Mucosa of rectum (tissue), 2 donors: ENCODE measurements at regions not wholly inside any gene's neighbourhood (a gene's known extent, or its start where the extent isn't known, plus 50 kb on each side); places are given as distances from the start of the nearest gene placed in this dataset.

ENCODE experiments used
- H3K27ac ChIP-seq, 2 donors: one replicate each; pipeline ENCODE4 v1.7.0; 2013; ENCODE audit warnings: inconsistent platforms in 2 of 2, low read depth in 2 of 2, low read length in 2 of 2
- H3K27me3 ChIP-seq, 2 donors: one replicate each; pipeline ENCODE4 v1.7.0; 2013; ENCODE audit warnings: low read length in 2 of 2; ENCODE audit not compliant: control insufficient read depth in 2 of 2, insufficient read depth in 2 of 2
- H3K36me3 ChIP-seq, 2 donors: one replicate each; pipeline ENCODE4 v1.7.0; 2013; ENCODE audit warnings: low read length in 2 of 2; ENCODE audit not compliant: control insufficient read depth in 2 of 2, insufficient read depth in 2 of 2
- H3K4me1 ChIP-seq, 2 donors: one replicate each; pipeline ENCODE4 v1.7.0; 2013; ENCODE audit warnings: low read length in 2 of 2, mild to moderate bottlenecking in 1 of 2; ENCODE audit not compliant: control insufficient read depth in 2 of 2, insufficient read depth in 2 of 2
- H3K4me3 ChIP-seq, 2 donors: one replicate each; pipeline ENCODE4 v1.7.0; 2013; ENCODE audit warnings: low read length in 2 of 2
- H3K9ac ChIP-seq, 2 donors: one replicate each; pipeline ENCODE4 v1.7.0; 2013; ENCODE audit warnings: low read length in 2 of 2, low read depth in 1 of 2, mild to moderate bottlenecking in 1 of 2
- H3K9me3 ChIP-seq, 2 donors: one replicate each; pipeline ENCODE4 v1.7.0; 2013; ENCODE audit warnings: low read length in 2 of 2; ENCODE audit not compliant: control insufficient read depth in 2 of 2
- donor health status: healthy.
- donor health status: Normal muscosa, but diverticular disease.

DNA sequence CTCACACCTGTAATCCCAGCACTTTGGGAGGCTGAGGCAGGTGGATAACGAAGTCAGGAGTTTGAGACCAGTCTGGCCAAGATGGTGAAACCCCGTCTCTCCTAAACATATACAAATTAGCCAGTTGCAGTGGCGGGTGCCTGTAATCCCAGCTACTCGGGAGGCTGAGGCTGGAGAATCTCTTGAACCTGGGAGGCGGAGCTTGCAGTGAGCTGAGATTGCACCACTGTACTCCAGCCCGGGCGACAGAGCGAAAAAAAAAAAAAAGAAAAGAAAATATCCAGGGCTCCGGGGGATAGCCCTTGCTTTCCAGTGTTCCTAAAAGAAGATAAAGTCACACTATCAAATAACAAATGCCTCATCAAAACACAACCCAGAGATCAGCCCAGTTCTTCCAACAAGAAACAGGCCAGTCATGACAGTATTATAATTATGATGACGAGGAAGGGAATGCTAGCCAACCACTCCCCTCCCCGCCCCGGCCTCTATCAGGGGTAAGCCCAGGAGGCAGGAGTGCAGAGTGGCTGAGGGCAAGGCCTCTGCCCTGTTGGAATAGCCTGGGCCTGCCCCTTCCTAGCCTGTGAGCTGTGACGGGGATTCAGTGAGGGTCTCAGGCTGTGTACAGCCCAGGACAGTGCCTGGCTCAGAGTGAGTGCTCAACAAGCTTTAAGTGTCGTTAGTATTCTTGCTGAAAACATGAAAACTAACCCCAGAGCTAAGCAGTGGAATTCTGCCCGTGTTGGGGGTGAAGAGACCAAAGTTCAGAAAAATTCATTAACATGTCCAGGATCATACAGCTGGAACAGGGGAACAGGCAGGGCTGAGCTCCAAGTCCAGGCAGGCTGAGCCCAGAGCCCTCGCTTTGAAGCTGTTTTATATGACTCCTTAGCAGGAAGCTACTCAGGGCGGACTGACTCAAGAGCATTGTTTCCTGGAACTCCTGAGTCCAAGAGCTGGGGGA lies 54.3 kb downstream of the FAM241B start:
- peak overlapping the region; percentile 95 to 97 for H3K27ac ChIP-seq
- no peaks in the 10 kb centered on the region for H3K36me3 ChIP-seq
- peaks cover 0 to 2% of the 10 kb centered on the region in 2 donors for H3K27me3 ChIP-seq
- H3K4me1 ChIP-seq: peaks cover 14 to 32% of the 10 kb centered on the region in 2 donors
- no peaks in the 10 kb centered on the region for H3K9me3 ChIP-seq
- peak overlapping the region; percentile 51 to 55 for H3K4me3 ChIP-seq
- peak overlapping the region; percentile 62 to 69 for H3K9ac ChIP-seq

DNA sequence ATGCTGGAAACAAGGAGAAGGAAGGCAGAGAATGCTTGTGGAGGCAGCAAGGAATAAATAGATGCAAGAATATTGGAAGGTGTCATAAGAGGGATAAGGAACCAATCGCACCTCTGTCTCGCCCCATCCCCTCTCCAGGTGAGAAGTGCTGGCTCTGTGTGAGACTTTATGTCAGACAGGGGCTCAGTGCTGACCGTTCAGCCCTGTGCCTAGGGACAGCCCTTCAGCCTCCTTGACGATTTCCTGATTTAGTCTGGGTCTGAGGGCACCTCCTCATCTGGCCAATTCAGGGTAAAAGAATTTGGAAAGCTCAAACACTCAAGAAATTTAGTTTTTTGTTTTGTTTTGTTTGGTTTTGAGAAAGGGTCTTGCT lies 54.9 kb downstream of the FAM241B start:
- Histone ChIP-seq H3K9me3 (no peaks in the 10 kb centered on the region), H3K36me3 (no peaks in the 10 kb centered on the region), H3K4me1 (peaks cover 14 to 32% of the 10 kb centered on the region in 2 donors), H3K4me3 (peak overlapping the region; percentile 51 to 55), H3K9ac (peak overlapping the region; percentile 62 to 69), H3K27me3 (no peaks in the 10 kb centered on the region), H3K27ac (peak overlapping the region; percentile 95 to 97)

DNA sequence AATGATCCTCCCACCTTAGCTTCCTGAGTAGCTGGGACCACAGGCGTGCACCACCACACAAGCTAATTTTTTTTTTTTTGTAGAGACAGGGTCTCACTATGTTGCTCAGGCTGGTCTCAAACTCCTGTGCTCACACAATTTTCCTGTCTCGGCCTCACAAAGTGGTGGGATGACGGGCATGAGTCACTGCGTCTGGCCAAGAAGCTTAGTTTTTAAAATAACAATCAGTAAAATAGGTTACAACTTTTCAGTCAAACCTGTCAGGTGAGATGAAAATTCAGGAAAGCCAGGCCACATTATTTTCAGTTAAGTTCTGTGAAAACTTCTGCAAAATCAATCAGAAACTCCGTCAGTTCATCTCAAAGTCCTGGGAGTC lies 55.4 kb downstream of the FAM241B start:
- H3K27ac ChIP-seq: peak overlapping the region; percentile 95 to 97
- no peaks in the 10 kb centered on the region for H3K27me3 ChIP-seq
- peak overlapping the region in 1 of 2 donors; percentile 62 for H3K9ac ChIP-seq
- peak overlapping the region in 1 of 2 donors; percentile 55 for H3K4me3 ChIP-seq
- no peaks in the 10 kb centered on the region for H3K36me3 ChIP-seq
- no peaks in the 10 kb centered on the region for H3K9me3 ChIP-seq
- H3K4me1 ChIP-seq: peaks cover 14 to 32% of the 10 kb centered on the region in 2 donors

DNA sequence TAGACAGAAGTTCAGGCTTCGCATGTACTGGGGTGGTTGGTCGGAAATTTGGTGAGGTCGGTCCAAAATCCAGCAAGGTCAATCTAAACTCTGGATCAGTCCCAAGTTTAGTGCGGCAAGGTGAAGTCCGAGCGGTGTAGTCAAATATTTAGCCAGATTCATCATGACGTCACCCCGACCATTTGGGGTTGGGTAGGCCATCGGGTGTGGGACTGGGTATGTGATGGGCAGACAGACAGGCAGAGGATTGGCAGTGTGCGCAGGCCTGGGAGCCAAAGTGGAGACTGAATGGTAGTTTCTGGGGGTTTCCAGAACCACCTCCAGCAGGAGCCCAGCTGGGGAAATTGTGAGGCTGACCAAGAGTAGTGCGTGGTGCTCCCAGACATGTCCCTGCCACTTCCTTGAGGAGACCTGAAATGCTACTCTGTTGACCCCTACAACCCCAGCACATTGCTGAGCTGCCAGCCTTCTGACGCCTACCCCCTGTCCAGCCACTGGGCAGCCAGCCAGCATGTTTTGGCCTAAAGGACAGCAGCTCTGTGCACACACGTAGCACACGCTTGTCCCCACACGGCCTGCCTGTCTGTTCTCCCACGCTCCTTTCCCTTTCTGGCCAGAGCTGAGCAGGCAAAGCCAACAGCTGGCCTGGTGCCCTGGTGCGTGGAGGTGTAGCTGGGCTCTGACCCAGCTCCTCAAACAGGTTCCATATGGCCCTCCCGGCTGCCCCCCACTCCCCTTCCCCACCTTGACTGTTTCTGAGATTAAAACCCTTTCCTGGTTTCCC lies 55.9 kb downstream of the FAM241B start:
- Histone ChIP-seq H3K9ac (no peak overlapping the region), H3K27ac (peak overlapping the region; percentile 95 to 97), H3K36me3 (no peaks in the 10 kb centered on the region), H3K4me3 (no peak overlapping the region), H3K9me3 (no peaks in the 10 kb centered on the region), H3K4me1 (peaks cover 14 to 32% of the 10 kb centered on the region in 2 donors), H3K27me3 (no peaks in the 10 kb centered on the region)

DNA sequence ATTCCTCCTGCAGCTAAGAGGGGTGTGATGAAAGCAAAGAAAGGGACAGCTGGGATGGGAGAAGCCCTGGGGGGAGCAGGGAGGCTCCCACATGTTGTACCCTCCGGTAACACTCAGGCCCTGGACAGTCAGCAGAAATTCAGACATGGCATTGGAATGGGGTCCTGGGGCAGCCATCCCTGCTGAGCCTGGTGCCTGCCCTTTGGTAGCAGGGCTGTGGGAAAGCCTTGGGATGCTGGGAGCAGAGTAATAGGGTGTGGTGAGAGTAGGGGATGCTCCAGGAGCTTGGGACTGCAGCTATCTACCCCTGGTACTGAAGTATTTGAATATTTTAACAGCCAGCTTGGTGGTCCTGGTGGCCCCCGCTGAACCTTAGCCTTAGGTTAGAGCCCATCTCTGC lies 56.8 kb downstream of the FAM241B start:
- Histone ChIP-seq H3K4me1 (peaks cover 14 to 32% of the 10 kb centered on the region in 2 donors), H3K9me3 (no peaks in the 10 kb centered on the region), H3K36me3 (no peaks in the 10 kb centered on the region), H3K4me3 (no peak overlapping the region), H3K27ac (no peak overlapping the region), H3K27me3 (no peaks in the 10 kb centered on the region), H3K9ac (no peak overlapping the region)

DNA sequence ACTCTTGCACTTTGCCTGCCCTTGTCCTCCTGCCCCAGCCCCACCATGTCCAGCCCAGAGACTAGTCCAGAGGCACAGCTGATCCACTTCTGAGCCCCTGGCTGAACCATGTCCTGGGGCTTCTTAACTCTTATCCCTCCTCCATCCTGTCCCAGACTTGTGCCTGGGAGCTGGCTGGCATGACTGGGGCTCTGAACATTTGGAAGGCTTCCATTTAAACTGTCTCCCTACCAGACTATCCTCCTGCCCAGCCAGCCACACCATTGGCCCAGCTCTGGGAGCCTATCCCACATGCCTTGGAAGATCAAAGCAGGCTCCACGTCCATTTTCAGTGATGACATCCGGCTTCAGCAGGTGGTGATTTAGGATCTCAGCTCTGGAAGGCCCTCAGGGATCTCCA lies 57.4 kb downstream of the FAM241B start:
- Histone ChIP-seq H3K36me3 (no peaks in the 10 kb centered on the region), H3K9me3 (no peaks in the 10 kb centered on the region), H3K4me3 (no peak overlapping the region), H3K9ac (no peak overlapping the region), H3K27ac (no peak overlapping the region), H3K4me1 (peaks cover 14 to 27% of the 10 kb centered on the region in 2 donors), H3K27me3 (no peaks in the 10 kb centered on the region)

DNA sequence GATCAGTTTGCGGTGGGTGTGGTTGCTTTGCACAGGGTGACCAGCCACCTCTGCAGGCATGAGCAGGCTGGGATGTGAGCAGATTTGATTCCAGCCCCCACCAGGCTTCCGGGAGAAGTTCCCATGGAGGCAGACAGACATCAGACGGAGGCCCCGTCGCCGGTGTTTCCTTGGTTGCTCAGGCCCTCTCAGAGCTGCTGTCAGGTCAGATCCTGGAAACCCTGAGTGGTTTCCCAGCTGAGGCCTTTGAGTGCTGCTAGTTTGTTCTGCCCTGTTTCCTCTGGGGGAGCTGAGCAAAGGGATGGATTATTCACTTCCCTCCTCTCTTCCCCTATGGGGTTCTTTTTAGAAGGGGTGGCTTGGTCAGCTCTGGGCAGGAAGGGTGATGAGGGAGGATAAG lies 62.2 kb downstream of the FAM241B start:
- Histone ChIP-seq H3K27me3 (no peaks in the 10 kb centered on the region), H3K4me1 (no peaks in the 10 kb centered on the region), H3K36me3 (no peaks in the 10 kb centered on the region), H3K27ac (no peak overlapping the region), H3K9ac (no peak overlapping the region), H3K9me3 (no peaks in the 10 kb centered on the region), H3K4me3 (no peak overlapping the region)

DNA sequence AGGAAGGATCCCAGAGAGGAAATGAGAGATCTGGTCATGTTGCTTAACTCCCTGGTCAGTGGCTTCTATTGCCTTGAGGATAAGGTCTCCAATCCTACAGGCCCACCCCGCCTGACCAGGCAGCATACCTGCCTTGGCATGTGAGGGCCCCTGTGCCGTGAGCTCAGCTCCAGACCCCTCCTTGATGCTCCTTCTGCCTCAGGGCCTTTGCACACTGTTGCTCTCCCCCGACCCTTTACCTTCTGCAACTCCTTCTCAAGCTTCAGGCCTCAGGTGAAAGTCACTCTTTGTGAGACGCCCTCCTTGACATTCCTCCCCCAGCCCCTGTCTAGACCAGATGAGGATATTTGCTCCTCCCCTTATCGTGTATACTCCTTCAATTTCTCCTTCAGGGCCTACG lies 62.8 kb downstream of the FAM241B start:
- Histone ChIP-seq H3K4me1 (no peaks in the 10 kb centered on the region), H3K9ac (no peak overlapping the region), H3K4me3 (no peak overlapping the region), H3K36me3 (no peaks in the 10 kb centered on the region), H3K9me3 (no peaks in the 10 kb centered on the region), H3K27me3 (no peaks in the 10 kb centered on the region), H3K27ac (no peak overlapping the region)

DNA sequence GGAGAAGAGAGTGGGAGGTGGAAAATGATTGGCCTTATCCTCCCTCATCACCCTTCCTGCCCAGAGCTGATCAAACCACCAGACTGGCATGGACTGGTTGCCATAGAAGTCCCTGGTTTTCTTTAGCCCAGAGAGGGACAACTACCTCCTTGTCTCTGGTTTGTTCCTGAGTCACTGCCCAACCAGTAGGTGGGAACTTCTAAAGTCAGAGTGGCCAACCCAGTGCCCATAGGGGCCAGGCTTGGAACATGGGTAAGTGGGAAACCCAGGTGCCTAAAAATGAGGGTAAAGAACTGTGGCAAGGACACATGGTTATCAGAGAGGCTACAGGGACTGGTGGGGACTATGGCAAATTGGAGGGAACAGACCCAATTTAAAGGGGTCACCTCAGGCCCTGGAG lies 63.8 kb downstream of the FAM241B start:
- no peak overlapping the region for H3K9ac ChIP-seq
- no peak overlapping the region for H3K27ac ChIP-seq
- no peak overlapping the region for H3K4me3 ChIP-seq
- H3K9me3 ChIP-seq: no peaks in the 10 kb centered on the region
- H3K36me3 ChIP-seq: no peaks in the 10 kb centered on the region
- H3K27me3 ChIP-seq: no peaks in the 10 kb centered on the region
- H3K4me1 ChIP-seq: no peaks in the 10 kb centered on the region

DNA sequence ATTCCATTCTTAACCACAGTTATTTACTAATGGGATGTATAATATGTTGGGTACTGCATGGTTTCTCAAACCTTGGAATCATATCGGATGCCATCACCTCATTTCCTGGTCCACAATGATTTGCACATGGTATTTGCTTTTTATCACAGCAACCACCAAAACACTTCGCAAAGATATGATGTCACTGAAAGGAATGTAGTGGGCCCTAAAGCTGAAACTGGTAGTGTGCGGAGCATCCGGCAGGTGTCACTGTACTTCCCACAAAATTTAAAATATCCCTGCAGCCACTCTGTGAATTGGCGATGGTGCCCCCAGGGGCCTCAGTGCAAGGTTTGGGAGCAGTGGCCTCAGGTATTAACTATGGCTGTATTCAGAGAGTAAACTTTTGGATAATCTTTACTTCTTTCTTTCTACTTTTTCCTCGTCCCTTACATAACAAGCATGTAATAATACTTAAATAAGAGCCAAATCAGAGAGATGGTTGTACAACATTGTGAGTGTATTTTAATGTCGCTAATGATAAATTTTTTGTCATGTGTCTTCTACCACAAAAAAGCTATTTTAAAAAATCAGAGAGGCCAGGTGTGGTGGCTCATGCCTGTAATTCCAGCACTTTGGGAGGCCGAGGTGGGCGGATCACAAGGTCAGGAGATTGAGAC lies 66.2 kb downstream of the FAM241B start:
- H3K27me3 ChIP-seq: no peaks in the 10 kb centered on the region
- H3K9ac ChIP-seq: no peak overlapping the region
- no peaks in the 10 kb centered on the region for H3K9me3 ChIP-seq
- no peak overlapping the region for H3K4me3 ChIP-seq
- no peak overlapping the region for H3K27ac ChIP-seq
- no peaks in the 10 kb centered on the region for H3K36me3 ChIP-seq
- H3K4me1 ChIP-seq: no peaks in the 10 kb centered on the region
